HepG2 (cell line): ENCODE measurements at regions not wholly inside any gene's neighbourhood (a gene's known extent, or its start where the extent isn't known, plus 50 kb on each side); places are given as distances from the start of the nearest gene placed in this dataset.
A peak's percentile ranks its signal among the peaks of the same experiment; 100 is the strongest.

Experiments used
- CREB1 ChIP-seq, 2 experiments: fragments of 450-650 bp in 1 of 2; IDR thresholded peaks; 2 replicates each; pipeline ENCODE4 v1.6.1; 2016 to 2017; ENCODE audit warnings: control low read depth in 1 of 2, mild to moderate bottlenecking in 1 of 2, missing compliant biosample characterization in 1 of 2, missing genetic modification characterization in 1 of 2
- HDAC1 ChIP-seq: sonication (generic); formaldehyde crosslinking; IDR thresholded peaks from 2 replicates; pipeline ENCODE4 v1.5.1; 2020; ENCODE audit warnings: mild to moderate bottlenecking, missing genetic modification reagents
- HNF1A ChIP-seq, 2 experiments: sonication (generic) in 1 of 2; formaldehyde crosslinking in 1 of 2; IDR thresholded peaks; 2 replicates each; pipeline versions ENCODE4 v1.4.0 to v1.6.1; 2016 to 2020; ENCODE audit warnings: borderline replicate concordance in 1 of 2, low read depth in 1 of 2, mild to moderate bottlenecking in 1 of 2, missing genetic modification reagents in 1 of 2
- JUNB ChIP-seq: sonication (generic); formaldehyde crosslinking; IDR thresholded peaks from 2 replicates; pipeline ENCODE4 v1.8.0; 2022; ENCODE audit warnings: missing genetic modification reagents, mild to moderate bottlenecking, borderline replicate concordance
- KLF16 ChIP-seq, 2 experiments: sonication (generic) in 1 of 2; formaldehyde crosslinking in 1 of 2; IDR thresholded peaks; 2 replicates each; pipeline versions ENCODE4 v1.6.1 to v1.8.0; 2016 to 2023; ENCODE audit warnings: missing genetic modification reagents in 2 of 2, missing compliant biosample characterization in 1 of 2
- PHF5A ChIP-seq: IDR thresholded peaks from one replicate; pipeline ENCODE4 v1.6.1; 2018; ENCODE audit warnings: low read depth, missing genetic modification reagents; ENCODE audit not compliant: unreplicated experiment
- RXRB ChIP-seq: IDR thresholded peaks from 2 replicates; pipeline ENCODE4 v1.6.1; 2016; ENCODE audit warnings: borderline replicate concordance, missing genetic modification reagents, missing compliant biosample characterization
- SNAPC2 ChIP-seq: sonication (generic); formaldehyde crosslinking; IDR thresholded peaks from 2 replicates; pipeline ENCODE4 v1.8.1; 2022; ENCODE audit warnings: mild to moderate bottlenecking, missing genetic modification reagents
- ZBTB4 ChIP-seq: sonication (generic); formaldehyde crosslinking; IDR thresholded peaks from 2 replicates; pipeline ENCODE4 v1.4.0; 2020; ENCODE audit warnings: missing genetic modification reagents, mild to moderate bottlenecking, borderline replicate concordance
- ZBTB42 ChIP-seq: sonication (generic); formaldehyde crosslinking; IDR thresholded peaks from 2 replicates; pipeline ENCODE4 v1.5.0; 2020; ENCODE audit warnings: mild to moderate bottlenecking, missing genetic modification reagents
- ZBTB44 ChIP-seq: sonication (generic); formaldehyde crosslinking; IDR thresholded peaks from 2 replicates; pipeline ENCODE4 v1.4.0; 2020; ENCODE audit warnings: missing genetic modification reagents
- ZFP36L1 ChIP-seq: sonication (generic); formaldehyde crosslinking; IDR thresholded peaks from 2 replicates; pipeline ENCODE4 v1.8.0; 2022; ENCODE audit warnings: mild to moderate bottlenecking, missing genetic modification reagents, moderate library complexity
- ZFP91 ChIP-seq: sonication (generic); formaldehyde crosslinking; IDR thresholded peaks from 2 replicates; pipeline ENCODE4 v1.9.0; 2022; ENCODE audit warnings: missing genetic modification reagents, mild to moderate bottlenecking, borderline replicate concordance
- ZGPAT ChIP-seq: IDR thresholded peaks from 2 replicates; pipeline ENCODE4 v1.6.1; 2016; ENCODE audit warnings: mild to moderate bottlenecking
- ZKSCAN8 ChIP-seq: IDR thresholded peaks from 2 replicates; pipeline ENCODE4 v1.6.1; 2016; ENCODE audit warnings: borderline replicate concordance, missing genetic modification reagents, missing compliant biosample characterization
- ZNF556 ChIP-seq: sonication (generic); formaldehyde crosslinking; IDR thresholded peaks from 2 replicates; pipeline ENCODE4 v1.4.0; 2020; ENCODE audit warnings: mild to moderate bottlenecking, missing genetic modification reagents, borderline replicate concordance

GRCh38 chr5:15009420-15009819 is 137.8 kb upstream of the ANKH start (continued):
- TF ChIP-seq HNF1A (IDR thresholded peaks at IDR 0.05; ENCODE audit: low read depth) (no peak), HNF1A (CRISPR knock-in tag; IDR thresholded peaks at IDR 0.05; ENCODE audit: borderline replicate concordance) (peak; percentile 37; the same call in 1 of the 2 replicates), ZBTB44 (CRISPR knock-in tag) (no peak), ZBTB42 (CRISPR knock-in tag) (no peak), KLF16 (CRISPR knock-in tag; IDR thresholded peaks at IDR 0.05) (0 out of 4 replicates have a peak, but pooled peaks of 1 of the 2 experiments have one; percentile 37), ZKSCAN8 (0 out of 2 replicates have a peak, but pooled peaks have one; percentile 21), ZNF556 (no peak), ZFP36L1 (CRISPR knock-in tag) (no peak), JUNB (peak; percentile 51; the same call in 1 of the 2 replicates), ZBTB4 (CRISPR knock-in tag) (no peak), PHF5A (peak; percentile 52), ZFP91 (CRISPR knock-in tag) (no peak), HDAC1 (CRISPR knock-in tag) (peak; percentile 44), ZGPAT (CRISPR knock-in tag) (0 out of 2 replicates have a peak, but pooled peaks have one; percentile 39), RXRB (CRISPR knock-in tag) (peak; percentile 66), CREB1 (IDR thresholded peaks at IDR 0.05) (no peak), CREB1 (CRISPR knock-in tag; IDR thresholded peaks at IDR 0.05) (0 out of 2 replicates have a peak, but pooled peaks have one; percentile 56), SNAPC2 (CRISPR knock-in tag) (no peak)
